Muscle layer of duodenum (tissue), 2 donors: ENCODE measurements at regions not wholly inside any gene's neighbourhood (a gene's known extent, or its start where the extent isn't known, plus 50 kb on each side); places are given as distances from the start of the nearest gene placed in this dataset.
"Not testable (repeated sequence)": the region's sequence is repeated elsewhere in the genome, so short reads cannot be mapped to it uniquely, and the experiment has no call there.

Experiments
- H3K27ac ChIP-seq: one replicate; pipeline ENCODE4 v1.7.0; 2013; ENCODE audit warnings: mild to moderate bottlenecking, low read length
- H3K27me3 ChIP-seq: one replicate; pipeline ENCODE4 v1.7.0; 2013; ENCODE audit warnings: low read depth, mild to moderate bottlenecking, control low read depth, low read length
- H3K36me3 ChIP-seq, 2 donors: one replicate each; pipeline ENCODE4 v1.7.0; 2013; ENCODE audit warnings: low read length in 2 of 2, control low read depth in 1 of 2, mild to moderate bottlenecking in 1 of 2; ENCODE audit not compliant: insufficient read depth in 2 of 2, control insufficient read depth in 1 of 2
- H3K4me1 ChIP-seq, 2 donors: one replicate each; pipeline ENCODE4 v1.7.0; 2013; ENCODE audit warnings: low read length in 2 of 2, mild to moderate bottlenecking in 2 of 2, control low read depth in 1 of 2, moderate library complexity in 1 of 2; ENCODE audit not compliant: insufficient read depth in 2 of 2, control insufficient read depth in 1 of 2
- H3K4me3 ChIP-seq, 2 donors: one replicate each; pipeline ENCODE4 v1.7.0; 2013; ENCODE audit warnings: low read length in 2 of 2, low read depth in 1 of 2, mild to moderate bottlenecking in 1 of 2
- H3K9me3 ChIP-seq, 2 donors: one replicate each; pipeline ENCODE4 v1.7.0; 2013; ENCODE audit warnings: low read length in 2 of 2, control low read depth in 1 of 2, mild to moderate bottlenecking in 1 of 2; ENCODE audit not compliant: control insufficient read depth in 1 of 2
- donor health status: healthy.

GRCh38 chr4:127000846-127001245, 631.9 kb upstream of the INTU start:
- H3K9me3 ChIP-seq = no peaks in the 10 kb centered on the region
- no peak overlapping the region for H3K4me3 ChIP-seq
- no peaks in the 10 kb centered on the region for H3K27me3 ChIP-seq
- no peaks in the 10 kb centered on the region for H3K36me3 ChIP-seq
- H3K4me1 ChIP-seq = no peaks in the 10 kb centered on the region
- no peak overlapping the region for H3K27ac ChIP-seq

DNA sequence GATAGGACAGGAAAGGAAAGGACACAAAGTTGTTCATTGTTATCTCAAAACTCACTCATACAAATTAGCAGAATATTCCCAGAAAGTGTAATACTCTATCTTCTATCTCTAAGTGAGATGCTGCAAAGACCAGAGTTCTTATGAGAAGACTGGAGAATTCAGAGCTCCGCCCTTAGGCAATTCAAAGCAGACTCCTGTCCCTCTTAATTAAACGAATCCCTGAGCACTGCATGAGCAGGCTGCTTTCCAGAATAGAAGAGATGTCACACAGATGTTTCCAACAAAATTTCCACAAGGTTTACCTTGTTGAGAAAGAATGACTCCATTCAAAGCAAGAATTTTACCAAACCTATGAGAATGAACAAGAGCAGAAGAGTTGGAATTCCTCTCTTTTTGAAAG, 630.8 kb upstream of the INTU start:
- Histone ChIP-seq H3K27ac (no peak overlapping the region), H3K9me3 (no peaks in the 10 kb centered on the region), H3K4me1 (no peaks in the 10 kb centered on the region), H3K4me3 (no peak overlapping the region), H3K36me3 (no peaks in the 10 kb centered on the region), H3K27me3 (no peaks in the 10 kb centered on the region)

GRCh38 chr4:127006446-127006877, 626.3 kb upstream of the INTU start:
- Histone ChIP-seq H3K4me1 (no peaks in the 10 kb centered on the region), H3K27ac (no peak overlapping the region), H3K36me3 (no peaks in the 10 kb centered on the region), H3K9me3 (no peaks in the 10 kb centered on the region), H3K27me3 (no peaks in the 10 kb centered on the region), H3K4me3 (no peak overlapping the region)

- Histone ChIP-seq H3K27ac (no peak overlapping the region), H3K36me3 (no peaks in the 10 kb centered on the region), H3K9me3 (no peaks in the 10 kb centered on the region), H3K27me3 (no peaks in the 10 kb centered on the region), H3K4me1 (no peaks in the 10 kb centered on the region), H3K4me3 (no peak overlapping the region)
These were observed 625.5 kb upstream of the INTU start for GRCh38 chr4:127007305-127007704.

DNA sequence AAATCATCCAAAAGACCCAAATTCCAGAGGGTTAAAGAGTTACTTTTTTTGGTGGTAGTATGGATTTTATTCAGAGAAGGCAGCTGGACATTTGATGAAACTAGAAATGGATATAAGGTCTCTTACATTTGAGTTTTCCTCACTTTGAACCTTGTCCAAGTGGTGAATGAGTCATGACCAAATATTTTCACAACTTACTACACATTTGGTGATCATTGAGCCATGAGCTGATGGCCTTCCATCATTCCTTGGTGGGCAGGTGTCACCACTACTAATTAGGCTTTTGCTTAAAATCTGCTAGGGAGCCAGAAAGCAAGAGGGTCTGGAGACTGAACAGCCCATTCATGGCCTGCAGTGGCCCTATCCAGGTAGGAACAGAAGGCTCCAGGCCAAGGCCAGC, 620.2 kb upstream of the INTU start:
- H3K4me3 ChIP-seq = no peak overlapping the region

DNA sequence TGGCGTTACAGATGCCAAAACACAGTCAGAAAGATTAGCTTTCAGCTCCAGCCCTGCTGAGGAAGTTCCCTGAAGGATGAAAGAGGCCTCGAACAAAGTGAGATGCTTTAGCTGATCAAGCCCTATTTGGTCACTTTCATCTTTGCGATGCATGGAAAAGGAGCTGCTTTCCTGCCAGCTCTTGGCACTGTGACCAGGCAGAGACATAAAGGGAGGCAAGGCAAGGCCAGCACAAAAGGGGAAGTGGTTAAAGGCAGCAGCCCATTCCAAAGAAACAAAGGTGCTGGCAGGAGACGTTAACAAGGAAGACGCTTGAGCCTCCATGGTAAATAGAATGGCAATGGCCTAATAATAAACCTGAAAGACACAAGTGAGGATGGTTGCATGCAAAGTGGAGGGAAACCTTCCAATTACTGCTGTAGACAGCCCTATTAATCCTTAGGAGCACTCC, 617.1 kb upstream of the INTU start:
- no peaks in the 10 kb centered on the region for H3K9me3 ChIP-seq
- H3K27me3 ChIP-seq = no peaks in the 10 kb centered on the region
- H3K4me3 ChIP-seq = no peak overlapping the region
- H3K27ac ChIP-seq = no peak overlapping the region
- no peaks in the 10 kb centered on the region for H3K36me3 ChIP-seq
- H3K4me1 ChIP-seq = no peaks in the 10 kb centered on the region

More for the DNA sequence above, 620.2 kb upstream of the INTU start:
- Histone ChIP-seq H3K27me3 (no peaks in the 10 kb centered on the region), H3K36me3 (no peaks in the 10 kb centered on the region), H3K9me3 (no peaks in the 10 kb centered on the region), H3K27ac (no peak overlapping the region), H3K4me1 (no peaks in the 10 kb centered on the region)

- Histone ChIP-seq H3K4me1 (no peaks in the 10 kb centered on the region), H3K36me3 (no peaks in the 10 kb centered on the region), H3K27ac (no peak overlapping the region), H3K9me3 (no peaks in the 10 kb centered on the region), H3K4me3 (no peak overlapping the region), H3K27me3 (no peaks in the 10 kb centered on the region)
These were observed 614.4 kb upstream of the INTU start for GRCh38 chr4:127018381-127018780.

- H3K4me3 ChIP-seq, H3K9me3 ChIP-seq, H3K36me3 ChIP-seq, H3K27ac ChIP-seq, H3K27me3 ChIP-seq, H3K4me1 ChIP-seq: not testable (repeated sequence)
These were observed 611.9 kb upstream of the INTU start for GRCh38 chr4:127020831-127021230.

- Histone ChIP-seq H3K4me1 (no peaks in the 10 kb centered on the region), H3K27me3 (no peaks in the 10 kb centered on the region), H3K9me3 (no peaks in the 10 kb centered on the region), H3K27ac (no peak overlapping the region), H3K4me3 (no peak overlapping the region), H3K36me3 (no peaks in the 10 kb centered on the region)
These were observed 596.5 kb upstream of the INTU start for GRCh38 chr4:127036296-127036695.

- Histone ChIP-seq H3K27me3 (no peaks in the 10 kb centered on the region), H3K9me3 (no peaks in the 10 kb centered on the region), H3K36me3 (no peaks in the 10 kb centered on the region), H3K4me3 (no peak overlapping the region), H3K4me1 (no peaks in the 10 kb centered on the region), H3K27ac (no peak overlapping the region)
These were observed 586.9 kb upstream of the INTU start for GRCh38 chr4:127045861-127046260.

DNA sequence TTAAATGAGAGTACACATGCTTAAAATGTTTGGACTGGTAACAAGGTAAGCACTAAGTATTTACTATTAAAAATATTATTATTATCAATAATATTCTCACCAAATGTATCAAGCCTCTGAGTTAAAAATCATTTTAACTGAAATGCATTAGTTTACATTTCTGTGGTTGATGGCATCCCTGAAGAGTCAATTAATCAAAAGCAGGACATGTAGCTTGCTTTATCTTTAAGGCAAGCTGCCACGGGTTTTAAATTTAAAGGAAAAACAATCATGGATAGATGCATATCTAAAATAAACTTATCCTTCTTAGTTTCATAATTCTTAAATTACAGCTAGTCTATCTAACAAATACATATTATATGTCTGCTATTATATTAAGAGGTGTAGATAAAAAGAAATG, 584.8 kb upstream of the INTU start:
- H3K4me3 ChIP-seq = no peak overlapping the region
- H3K9me3 ChIP-seq = no peaks in the 10 kb centered on the region
- no peaks in the 10 kb centered on the region for H3K27me3 ChIP-seq
- no peaks in the 10 kb centered on the region for H3K4me1 ChIP-seq
- no peak overlapping the region for H3K27ac ChIP-seq
- no peaks in the 10 kb centered on the region for H3K36me3 ChIP-seq

GRCh38 chr4:127048376-127049044, 584.2 kb upstream of the INTU start:
- no peaks in the 10 kb centered on the region for H3K4me1 ChIP-seq
- no peaks in the 10 kb centered on the region for H3K9me3 ChIP-seq
- no peak overlapping the region for H3K4me3 ChIP-seq
- H3K27ac ChIP-seq = no peak overlapping the region
- H3K36me3 ChIP-seq = no peaks in the 10 kb centered on the region
- H3K27me3 ChIP-seq = no peaks in the 10 kb centered on the region
